IMR-90 (cell line): ENCODE measurements at regions not wholly inside any gene's neighbourhood (a gene's known extent, or its start where the extent isn't known, plus 50 kb on each side); places are given as distances from the start of the nearest gene placed in this dataset.

Experiments used
- ATAC-seq: fragments of 200-7000 bp; cut with Tn5 transposase; 2 replicates; pipeline ENCODE4 v1.9.1; 2020; ENCODE audit warnings: low read depth, mild to moderate bottlenecking, moderate library complexity
- BruUV-seq: library from RNA; stranded (reverse); fragments of 400-500 nt; replicated peaks from 2 replicates; lab custom pipeline; 2021; lab: Mats Ljungman, UMichigan
- CTCF ChIA-PET: fragments of 300-600 bp; formaldehyde crosslinking; extraction: SDS; loops from one replicate; lab custom pipeline; 2021; ENCODE audit warnings: antibody characterized with exemption; lab: Yijun Ruan, JAX
- POLR2A ChIA-PET: fragments of 300-600 bp; sonication (Branson Sonifier 250); formaldehyde crosslinking; loops from one replicate; lab custom pipeline; 2022; ENCODE audit warnings: antibody characterized with exemption; ENCODE audit not compliant: unreplicated experiment; lab: Charles Lee
- DNase-seq: peaks from one replicate; pipeline ENCODE4 v3.0.0; 2013
- H2AFZ ChIP-seq: replicated peaks from 2 replicates; pipeline ENCODE3; 2013; ENCODE audit warnings: low read length, mild to moderate bottlenecking; ENCODE audit not compliant: poor library complexity
- H2AK5ac ChIP-seq: 2 replicates; pipeline ENCODE4 v1.6.1; 2013; ENCODE audit warnings: low read depth, low read length, inconsistent platforms
- H2AK9ac ChIP-seq: replicated peaks from 2 replicates; pipeline ENCODE3; 2013; ENCODE audit warnings: mild to moderate bottlenecking, low read depth, low read length, moderate library complexity; ENCODE audit not compliant: poor library complexity
- H2BK120ac ChIP-seq: 2 replicates; pipeline ENCODE4 v1.6.1; 2013; ENCODE audit warnings: low read depth, low read length, inconsistent platforms
- H2BK15ac ChIP-seq: 3 replicates; pipeline ENCODE4 v1.6.1; 2013; ENCODE audit warnings: low read depth, low read length, inconsistent platforms
- H2BK20ac ChIP-seq: 2 replicates; pipeline ENCODE4 v1.6.1; 2013; ENCODE audit warnings: low read depth, mild to moderate bottlenecking, inconsistent platforms, low read length, moderate library complexity
- H2BK5ac ChIP-seq: 2 replicates; pipeline ENCODE4 v1.6.1; 2013; ENCODE audit warnings: mild to moderate bottlenecking, low read depth, low read length, inconsistent platforms; ENCODE audit not compliant: poor library complexity, severe bottlenecking
- H3K14ac ChIP-seq: replicated peaks from 2 replicates; pipeline ENCODE4 v1.6.1; 2013; ENCODE audit warnings: low read depth, low read length, inconsistent platforms
- H3K18ac ChIP-seq: 2 replicates; pipeline ENCODE4 v1.6.1; 2013; ENCODE audit warnings: low read depth, low read length, control low read depth
- H3K23ac ChIP-seq: 2 replicates; pipeline ENCODE4 v1.6.1; 2013; ENCODE audit warnings: low read depth, low read length, inconsistent platforms
- H3K27ac ChIP-seq: 2 replicates; pipeline ENCODE4 v1.5.1; 2013; ENCODE audit warnings: mild to moderate bottlenecking, control low read depth, low read length; ENCODE audit not compliant: insufficient read depth
- H3K27me3 ChIP-seq: 2 replicates; pipeline ENCODE4 v1.6.1; 2013; ENCODE audit warnings: low read length; ENCODE audit not compliant: control insufficient read depth, insufficient read depth
- H3K36me3 ChIP-seq: 2 replicates; pipeline ENCODE4 v1.6.1; 2013; ENCODE audit warnings: low read length, mixed read lengths; ENCODE audit not compliant: control insufficient read depth, insufficient read depth
- H3K4ac ChIP-seq: 2 replicates; pipeline ENCODE4 v1.6.1; 2013; ENCODE audit warnings: low read depth, low read length, inconsistent platforms
- H3K4me1 ChIP-seq: 2 replicates; pipeline ENCODE4 v1.6.1; 2013; ENCODE audit warnings: low read length, mixed read lengths; ENCODE audit not compliant: control insufficient read depth, insufficient read depth
- H3K4me2 ChIP-seq: 2 replicates; pipeline ENCODE4 v1.6.1; 2013; ENCODE audit warnings: low read depth, mild to moderate bottlenecking, control low read depth, low read length, moderate library complexity
- H3K4me3 ChIP-seq: 2 replicates; pipeline ENCODE4 v1.5.1; 2013; ENCODE audit warnings: low read depth, mild to moderate bottlenecking, control low read depth, low read length, moderate library complexity; ENCODE audit not compliant: insufficient read depth
- H3K56ac ChIP-seq: 2 replicates; pipeline ENCODE4 v1.6.1; 2013; ENCODE audit warnings: low read length, inconsistent platforms; ENCODE audit not compliant: insufficient read depth; ENCODE audit errors: extremely low read depth
- H3K79me1 ChIP-seq, 2 experiments: 2 replicates each; pipeline ENCODE4 v1.6.1; 2013; ENCODE audit warnings: low read length in 2 of 2, inconsistent platforms in 1 of 2, low read depth in 1 of 2
- H3K9ac ChIP-seq: 2 replicates; pipeline ENCODE4 v1.6.1; 2013; ENCODE audit warnings: low read depth, low read length, control low read depth
- H3K9me1 ChIP-seq: 2 replicates; pipeline ENCODE4 v1.6.1; 2013; ENCODE audit warnings: low read length, inconsistent platforms; ENCODE audit not compliant: insufficient read depth
- H3K9me3 ChIP-seq: 2 replicates; pipeline ENCODE4 v1.6.1; 2013; ENCODE audit warnings: low read length; ENCODE audit not compliant: control insufficient read depth, insufficient read depth
- H4K20me1 ChIP-seq: 2 replicates; pipeline ENCODE4 v1.6.1; 2013; ENCODE audit warnings: low read length, inconsistent platforms; ENCODE audit not compliant: insufficient read depth
- H4K5ac ChIP-seq: 2 replicates; pipeline ENCODE4 v1.6.1; 2013; ENCODE audit warnings: mild to moderate bottlenecking, low read depth, low read length, control low read depth
- H4K8ac ChIP-seq, 2 experiments: 2 replicates each; pipeline ENCODE4 v1.6.1; 2013; ENCODE audit warnings: low read depth in 2 of 2, low read length in 2 of 2, control low read depth in 1 of 2, inconsistent platforms in 1 of 2
- H4K91ac ChIP-seq: 2 replicates; pipeline ENCODE4 v1.6.1; 2013; ENCODE audit warnings: low read depth, low read length, inconsistent platforms; ENCODE audit not compliant: insufficient read depth
- BHLHE40 ChIP-seq: fragments of 150-350 bp; IDR thresholded peaks from 2 replicates; pipeline ENCODE4 v1.6.1; 2016; ENCODE audit warnings: mild to moderate bottlenecking, low read depth, low read length
- CEBPB ChIP-seq: IDR thresholded peaks from 2 replicates; pipeline ENCODE4 v1.6.1; 2012; ENCODE audit warnings: low read depth, low read length, improper control_type of control experiment
- CHD1 ChIP-seq: IDR thresholded peaks from 2 replicates; pipeline ENCODE4 v1.6.1; 2012; ENCODE audit warnings: low read depth, low read length, improper control_type of control experiment
- CTCF ChIP-seq: conservative IDR thresholded peaks from 2 replicates; pipeline ENCODE4 v1.5.1; 2012; ENCODE audit warnings: mild to moderate bottlenecking, low read depth, low read length, improper control_type of control experiment
- ELK1 ChIP-seq: fragments of 150-350 bp; IDR thresholded peaks from 2 replicates; pipeline ENCODE4 v1.6.1; 2016; ENCODE audit warnings: low read depth, mild to moderate bottlenecking, low read length, moderate library complexity, borderline replicate concordance
- FOS ChIP-seq: fragments of 150-350 bp; IDR thresholded peaks from 2 replicates; pipeline ENCODE4 v1.6.1; 2016; ENCODE audit warnings: low read depth, low read length
- MAFK ChIP-seq: IDR thresholded peaks from 2 replicates; pipeline ENCODE4 v1.6.1; 2012; ENCODE audit warnings: low read depth, low read length, improper control_type of control experiment
- MAZ ChIP-seq: IDR thresholded peaks from 2 replicates; pipeline ENCODE4 v1.6.1; 2012; ENCODE audit warnings: low read depth, mild to moderate bottlenecking, low read length, improper control_type of control experiment, moderate library complexity, borderline replicate concordance
- MXI1 ChIP-seq: IDR thresholded peaks from 2 replicates; pipeline ENCODE4 v1.6.1; 2012; ENCODE audit warnings: low read depth, mild to moderate bottlenecking, low read length, moderate library complexity, borderline replicate concordance
- NFE2L2 ChIP-seq: fragments of 150-350 bp; IDR thresholded peaks from 2 replicates; pipeline ENCODE4 v1.6.1; 2016; ENCODE audit warnings: low read depth, mild to moderate bottlenecking, low read length
- POLR2A ChIP-seq: IDR thresholded peaks from 2 replicates; pipeline ENCODE4 v1.6.1; 2012; ENCODE audit warnings: mild to moderate bottlenecking, low read depth, low read length
- RAD21 ChIP-seq: IDR thresholded peaks from 2 replicates; pipeline ENCODE4 v1.6.1; 2012; ENCODE audit warnings: low read length, improper control_type of control experiment
- RCOR1 ChIP-seq: IDR thresholded peaks from 2 replicates; pipeline ENCODE4 v1.6.1; 2012; ENCODE audit warnings: mild to moderate bottlenecking, low read length, improper control_type of control experiment; ENCODE audit not compliant: insufficient replicate concordance
- RFX5 ChIP-seq: IDR thresholded peaks from 2 replicates; pipeline ENCODE4 v1.8.0; 2012; ENCODE audit warnings: low read depth, mild to moderate bottlenecking, low read length, moderate library complexity
- SMC3 ChIP-seq: fragments of 150-350 bp; IDR thresholded peaks from 2 replicates; pipeline ENCODE4 v1.6.1; 2016; ENCODE audit warnings: low read depth, mild to moderate bottlenecking, antibody characterized with exemption, low read length, moderate library complexity
- USF2 ChIP-seq: fragments of 150-350 bp; IDR thresholded peaks from 2 replicates; pipeline ENCODE4 v1.6.1; 2017; ENCODE audit warnings: mild to moderate bottlenecking, antibody characterized with exemption, low read length, low read depth
- WGBS, 2 experiments: methylation state at CpG; one replicate each; pipeline versions ENCODE4 v1.1.5 to v1.1.7; 2013; ENCODE audit warnings: missing lambda C conversion rate in 2 of 2; ENCODE audit not compliant: insufficient read length in 1 of 2; ENCODE audit errors: extremely low coverage in 2 of 2; 5-methylcytosine and 5-hydroxymethylcytosine counted together
- dilution Hi-C: fragments of 300-500 bp; cut with HindIII; formaldehyde crosslinking; loops from one replicate; pipeline ENCODE4 v1.14.3; 2018; ENCODE audit warnings: low sequenced_read_pairs; ENCODE audit not compliant: unreplicated experiment
- in situ Hi-C: fragments of 300-500 bp; cut with MboI; formaldehyde crosslinking; loops from 3 replicates; pipeline ENCODE4 v1.14.3; 2019; ENCODE audit warnings: low sequenced_read_pairs, inconsistent platforms, mixed read lengths
- intact Hi-C: fragments of 100-400 bp; cut with micrococcal nuclease; formaldehyde crosslinking; loops from 2 replicates; pipeline ENCODE4 v1.10.0; 2022

- H2BK5ac ChIP-seq, result no peak overlapping the region
- no CpG with 5 or more reads among the region's 2 CpGs for WGBS, 2 experiments
- no peak for DNase-seq
- intact Hi-C loops, result no loop called here
- no peak overlapping the region for H2AK5ac ChIP-seq
- TF ChIP-seq CTCF, result no peak
- TF ChIP-seq BHLHE40, result no peak
- no peak for TF ChIP-seq CEBPB
- no peak for TF ChIP-seq RFX5
- no peak for TF ChIP-seq MAZ
- TF ChIP-seq ELK1, result no peak
- no peak for TF ChIP-seq FOS
- TF ChIP-seq POLR2A, result no peak
- TF ChIP-seq MXI1, result no peak
- TF ChIP-seq MAFK, result no peak
- TF ChIP-seq RCOR1, result no peak
- no peak for TF ChIP-seq SMC3
- no peak for TF ChIP-seq USF2
- no peak for TF ChIP-seq CHD1
- TF ChIP-seq RAD21, result no peak
- no peak for TF ChIP-seq NFE2L2
- ATAC-seq, result no peak
- H3K9ac ChIP-seq, result no peak overlapping the region
- no peak overlapping the region for H3K4me2 ChIP-seq
- no peak overlapping the region for H3K14ac ChIP-seq
- no peaks in the 10 kb centered on the region for H4K20me1 ChIP-seq
- no peaks in the 10 kb centered on the region for H3K4me1 ChIP-seq
- H3K18ac ChIP-seq, result no peak overlapping the region
- no peak overlapping the region for H3K4ac ChIP-seq
- H2BK15ac ChIP-seq, result no peak overlapping the region
- H3K56ac ChIP-seq, result no peak overlapping the region
- 0 out of 2 replicates have a peak, but pooled peaks cover 1% of the 10 kb centered on the region for H3K9me3 ChIP-seq
- no peaks in the 10 kb centered on the region for H3K9me1 ChIP-seq
- H4K5ac ChIP-seq, result no peak overlapping the region
- CTCF ChIA-PET, result no interaction called here
- no peak overlapping the region for H4K91ac ChIP-seq
- H2BK20ac ChIP-seq, result no peak overlapping the region
- no peaks in the 10 kb centered on the region for H3K27me3 ChIP-seq
- in situ Hi-C loops, result no loop called here
- no peak overlapping the region for H2AK9ac ChIP-seq
- no peaks in the 10 kb centered on the region for H3K79me1 ChIP-seq
- H3K27ac ChIP-seq, result no peak overlapping the region
- H2BK120ac ChIP-seq, result no peak overlapping the region
- no peak overlapping the region for H2AFZ ChIP-seq
- no peak overlapping the region for H3K4me3 ChIP-seq
- no peak overlapping the region for H4K8ac ChIP-seq
- no TSS peak for BruUV-seq
- dilution Hi-C loops, result no loop called here
- no peaks in the 10 kb centered on the region for H3K36me3 ChIP-seq
- POLR2A ChIA-PET, result no interaction called here
- no peak overlapping the region for H3K23ac ChIP-seq
These were observed 2071.2 kb upstream of the CDH6 start for GRCh38 chr5:29122306-29122705.
